Sigmoid colon (tissue), 6 donors: ENCODE measurements at regions not wholly inside any gene's neighbourhood (a gene's known extent, or its start where the extent isn't known, plus 50 kb on each side); places are given as distances from the start of the nearest gene placed in this dataset.

Source experiments
- DNase-seq: peaks from one replicate; pipeline ENCODE4 v3.0.0-alpha.2; 2019
- H3K27ac ChIP-seq, 4 donors: fragments of 200-600 bp; sonication (generic); one replicate each; pipeline ENCODE4 v1.5.1; 2016 to 2019; ENCODE audit warnings: mild to moderate bottlenecking in 1 of 4
- H3K27me3 ChIP-seq, 3 donors: fragments of 200-600 bp; sonication (generic); one replicate each; pipeline ENCODE4 v1.5.1; 2019; ENCODE audit warnings: mild to moderate bottlenecking in 1 of 3
- H3K36me3 ChIP-seq, 4 donors: fragments of 200-600 bp; sonication (generic); one replicate each; pipeline ENCODE4 v1.5.1; 2016 to 2019
- H3K4me1 ChIP-seq, 4 donors: fragments of 200-600 bp; sonication (generic); one replicate each; pipeline ENCODE4 v1.5.1; 2017 to 2019
- H3K4me3 ChIP-seq, 4 donors: fragments of 200-600 bp; sonication (generic); one replicate each; pipeline ENCODE4 v1.5.1; 2017 to 2019; ENCODE audit warnings: mild to moderate bottlenecking in 2 of 4, moderate library complexity in 1 of 4
- H3K9me3 ChIP-seq, 4 donors: fragments of 200-600 bp in 3 of 4; sonication (generic) in 3 of 4; one replicate each; pipeline versions ENCODE4 v1.5.1 to v1.6.1; 2013 to 2019
- EP300 ChIP-seq, 4 donors: sonication (generic); formaldehyde crosslinking; IDR thresholded peaks; one replicate each; pipeline ENCODE4 v1.6.1; 2017; ENCODE audit warnings: antibody characterized with exemption in 4 of 4
- POLR2A ChIP-seq, 2 donors: fragments of 450-650 bp; IDR thresholded peaks; one replicate each; pipeline ENCODE4 v1.6.1; 2016; ENCODE audit warnings: antibody characterized with exemption in 2 of 2, mild to moderate bottlenecking in 2 of 2, moderate library complexity in 2 of 2
- POLR2AphosphoS5 ChIP-seq, 4 donors: sonication (generic); formaldehyde crosslinking; IDR thresholded peaks; one replicate each; pipeline ENCODE4 v1.6.1; 2017; ENCODE audit warnings: antibody characterized with exemption in 4 of 4
- WGBS, 2 donors: extraction: QIAGEN DNeasy Blood & Tissue Kit; methylation state at CpG; one replicate each; pipeline ENCODE4 v1.1.7; 2013; 5-methylcytosine and 5-hydroxymethylcytosine counted together
- intact Hi-C: fragments of 100-400 bp; cut with DNase I; formaldehyde crosslinking; loops from one replicate; pipeline ENCODE4 v1.15.1; 2023
- TF ChIP-seq, protein P1 (sequence below), 4 experiments: fragments of 450-650 bp in 3 of 4; fragments of 200-600 bp in 1 of 4; IDR thresholded peaks; one replicate each; pipeline ENCODE4 v1.5.1; 2016 to 2019; ENCODE audit warnings: antibody characterized with exemption in 4 of 4, mild to moderate bottlenecking in 3 of 4, moderate library complexity in 2 of 4
- donor health status: healthy with polysubstance abuse.
- donor health status: healthy.

DNA sequence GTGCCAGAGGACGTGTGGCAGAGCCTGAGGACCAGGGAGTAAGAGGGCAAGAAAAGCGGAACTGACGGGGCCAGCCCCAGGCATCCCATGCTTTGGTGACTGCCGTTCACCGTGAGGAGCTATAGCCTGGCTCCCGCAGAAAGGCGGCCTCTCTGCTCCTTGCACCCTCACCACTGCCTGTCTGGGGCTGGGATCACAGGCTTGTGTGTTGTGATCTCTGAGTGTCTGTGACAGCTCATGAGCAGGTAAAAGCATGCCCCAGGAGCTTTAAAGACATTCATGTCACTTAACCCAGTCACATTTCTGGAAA lies 266.8 kb upstream of the RAB6C start:
- Histone ChIP-seq H3K4me3 (no peak overlapping the region), H3K27me3 (no peaks in the 10 kb centered on the region), H3K9me3 (no peaks in the 10 kb centered on the region), H3K27ac (no peak overlapping the region), H3K36me3 (no peaks in the 10 kb centered on the region), H3K4me1 (no peaks in the 10 kb centered on the region)
- intact Hi-C loops, result no loop called here
- TF ChIP-seq, protein P1, sequence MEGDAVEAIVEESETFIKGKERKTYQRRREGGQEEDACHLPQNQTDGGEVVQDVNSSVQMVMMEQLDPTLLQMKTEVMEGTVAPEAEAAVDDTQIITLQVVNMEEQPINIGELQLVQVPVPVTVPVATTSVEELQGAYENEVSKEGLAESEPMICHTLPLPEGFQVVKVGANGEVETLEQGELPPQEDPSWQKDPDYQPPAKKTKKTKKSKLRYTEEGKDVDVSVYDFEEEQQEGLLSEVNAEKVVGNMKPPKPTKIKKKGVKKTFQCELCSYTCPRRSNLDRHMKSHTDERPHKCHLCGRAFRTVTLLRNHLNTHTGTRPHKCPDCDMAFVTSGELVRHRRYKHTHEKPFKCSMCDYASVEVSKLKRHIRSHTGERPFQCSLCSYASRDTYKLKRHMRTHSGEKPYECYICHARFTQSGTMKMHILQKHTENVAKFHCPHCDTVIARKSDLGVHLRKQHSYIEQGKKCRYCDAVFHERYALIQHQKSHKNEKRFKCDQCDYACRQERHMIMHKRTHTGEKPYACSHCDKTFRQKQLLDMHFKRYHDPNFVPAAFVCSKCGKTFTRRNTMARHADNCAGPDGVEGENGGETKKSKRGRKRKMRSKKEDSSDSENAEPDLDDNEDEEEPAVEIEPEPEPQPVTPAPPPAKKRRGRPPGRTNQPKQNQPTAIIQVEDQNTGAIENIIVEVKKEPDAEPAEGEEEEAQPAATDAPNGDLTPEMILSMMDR (IDR thresholded peaks at IDR 0.05), result no peak
- no peak for TF ChIP-seq POLR2AphosphoS5 (IDR thresholded peaks at IDR 0.05)
- TF ChIP-seq EP300 (IDR thresholded peaks at IDR 0.05), result no peak
- no peak for TF ChIP-seq POLR2A (IDR thresholded peaks at IDR 0.05)
- WGBS, 2 donors, result 90 to 93% methylated on average over 7 of the region's 7 CpGs
- no peak for DNase-seq

DNA sequence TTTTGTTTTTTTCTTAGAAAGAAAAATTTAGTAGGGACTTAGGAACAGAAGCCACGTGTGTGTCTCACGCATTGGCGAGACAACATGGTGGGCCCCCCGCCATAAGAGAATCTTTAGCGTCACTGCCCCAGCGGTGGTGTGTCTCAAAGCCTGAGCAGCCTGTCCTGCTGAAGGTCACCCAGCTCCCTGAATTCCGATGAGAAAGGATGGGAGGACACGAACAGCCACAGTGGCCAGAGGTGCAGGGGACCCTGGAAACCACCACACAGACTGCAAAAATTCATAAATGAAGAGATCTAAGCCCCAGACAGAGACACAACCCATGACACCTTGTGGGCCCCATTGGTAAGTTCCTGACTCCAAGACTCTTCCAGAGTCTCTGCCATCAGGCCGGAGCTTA lies 266.1 kb upstream of the RAB6C start:
- Histone ChIP-seq H3K4me3 (no peak overlapping the region), H3K4me1 (no peaks in the 10 kb centered on the region), H3K36me3 (no peaks in the 10 kb centered on the region), H3K9me3 (no peaks in the 10 kb centered on the region), H3K27ac (no peak overlapping the region), H3K27me3 (no peaks in the 10 kb centered on the region)
- 89 to 93% methylated on average over 9 of the region's 9 CpGs for WGBS, 2 donors
- no peak for DNase-seq
- intact Hi-C loops, result no loop called here
- no peak for TF ChIP-seq POLR2AphosphoS5 (IDR thresholded peaks at IDR 0.05)
- TF ChIP-seq EP300 (IDR thresholded peaks at IDR 0.05), result no peak
- TF ChIP-seq POLR2A (IDR thresholded peaks at IDR 0.05), result no peak
- TF ChIP-seq, protein P1 (IDR thresholded peaks at IDR 0.05), result no peak

DNA sequence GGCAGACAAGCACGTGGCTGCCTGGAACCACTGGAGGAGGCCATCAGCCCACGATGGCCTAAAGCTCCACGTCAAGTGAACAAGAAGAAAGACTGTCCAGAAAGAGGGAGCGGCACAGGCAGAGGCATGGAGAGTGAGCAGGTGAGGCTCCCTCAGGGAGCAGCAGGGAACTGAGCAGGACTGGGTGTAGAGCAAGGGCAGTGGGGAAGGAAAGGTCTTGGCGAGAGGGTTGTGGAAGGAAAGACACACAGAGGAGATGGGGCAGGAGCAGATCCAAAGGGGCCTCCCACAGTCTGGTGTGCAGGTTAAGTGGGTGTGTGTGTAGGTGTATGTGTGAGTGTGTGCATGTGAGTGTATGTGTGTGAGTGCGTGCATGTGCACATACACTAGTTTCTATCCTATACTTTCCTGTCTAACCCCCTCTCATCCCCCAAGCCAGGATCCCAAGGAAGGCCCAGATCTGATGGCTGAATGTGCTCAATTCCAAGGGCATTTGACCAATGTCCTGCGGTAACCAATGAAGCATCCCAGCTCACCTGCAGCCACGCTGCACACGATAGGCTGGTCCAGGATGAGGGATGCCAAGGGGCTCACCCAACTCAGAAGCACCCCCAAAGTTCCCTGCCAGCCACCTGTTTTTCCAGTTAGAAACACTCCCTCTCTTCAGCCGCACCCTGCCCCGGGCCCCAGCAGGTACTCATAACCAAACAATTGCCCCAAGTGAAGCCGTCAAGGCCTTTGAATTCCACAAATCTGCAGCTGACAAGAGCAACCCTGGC lies 262.5 kb upstream of the RAB6C start:
- H3K4me3 ChIP-seq, result no peak overlapping the region
- no peak for DNase-seq
- TF ChIP-seq EP300 (IDR thresholded peaks at IDR 0.05) (no peak), POLR2A (IDR thresholded peaks at IDR 0.05) (no peak), POLR2AphosphoS5 (IDR thresholded peaks at IDR 0.05) (no peak)
- TF ChIP-seq, protein P1 (IDR thresholded peaks at IDR 0.05), result no peak
- no peaks in the 10 kb centered on the region for H3K36me3 ChIP-seq
- no peaks in the 10 kb centered on the region for H3K27me3 ChIP-seq
- 69 to 80% methylated on average over 12 of the region's 12 CpGs for WGBS, 2 donors
- intact Hi-C loops, result no loop called here
- no peak overlapping the region for H3K27ac ChIP-seq
- no peaks in the 10 kb centered on the region for H3K4me1 ChIP-seq
- H3K9me3 ChIP-seq, result no peaks in the 10 kb centered on the region

DNA sequence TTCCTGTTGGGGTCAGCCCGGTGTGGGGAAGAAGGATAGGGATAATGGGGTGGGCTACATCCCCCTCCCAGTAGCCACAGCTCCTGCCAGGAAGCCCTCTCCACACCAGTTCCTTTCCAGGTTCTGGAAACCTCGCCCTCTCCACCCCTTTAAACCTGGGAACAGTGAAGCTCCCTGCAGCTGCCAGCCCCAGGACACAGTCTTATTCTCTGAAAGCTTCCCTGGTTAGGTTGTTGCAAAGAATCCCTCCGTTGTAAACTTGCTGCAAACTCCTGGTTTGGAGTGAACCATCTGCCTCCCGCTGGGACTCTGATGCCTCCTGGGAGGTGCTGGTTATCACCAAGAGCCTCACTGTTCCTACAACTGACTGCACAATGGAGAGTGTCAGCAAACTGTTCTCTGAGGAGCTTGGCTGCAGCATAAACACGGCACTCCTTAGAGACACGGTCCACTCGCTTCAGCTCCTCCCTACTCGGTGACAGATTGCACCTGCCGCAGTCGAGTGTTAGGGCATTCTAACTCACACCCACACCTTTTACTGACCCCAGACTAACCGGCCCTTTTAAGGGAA lies 261.8 kb upstream of the RAB6C start:
- Histone ChIP-seq H3K4me3 (no peak overlapping the region), H3K36me3 (no peaks in the 10 kb centered on the region), H3K27ac (no peak overlapping the region), H3K4me1 (no peaks in the 10 kb centered on the region), H3K27me3 (no peaks in the 10 kb centered on the region), H3K9me3 (no peaks in the 10 kb centered on the region)
- TF ChIP-seq POLR2A (IDR thresholded peaks at IDR 0.05) (no peak), POLR2AphosphoS5 (IDR thresholded peaks at IDR 0.05) (no peak), EP300 (IDR thresholded peaks at IDR 0.05) (no peak)
- TF ChIP-seq, protein P1 (IDR thresholded peaks at IDR 0.05), result no peak
- intact Hi-C loops, result no loop called here
- WGBS, 2 donors, result 5 to 44% methylated on average over 11 of the region's 11 CpGs
- DNase-seq, result no peak
